Kidney (tissue), 13 donors: ENCODE measurements at regions not wholly inside any gene's neighbourhood (a gene's known extent, or its start where the extent isn't known, plus 50 kb on each side); places are given as distances from the start of the nearest gene placed in this dataset.
"Not testable (repeated sequence)": the region's sequence is repeated elsewhere in the genome, so short reads cannot be mapped to it uniquely, and the experiment has no call there.

ENCODE experiments used
- DNase-seq, 5 donors: peaks; one replicate each; pipeline ENCODE4 v3.0.0-alpha.2; 2013 to 2020
- FAIRE-seq: peaks from 2 replicates; lab custom pipeline; 2012; peaks lifted over from hg19 to GRCh38; lab: Jason Lieb, UNC
- H3K27ac ChIP-seq, 2 donors: one replicate each; pipeline ENCODE4 v1.7.0; 2013; ENCODE audit warnings: low read depth in 2 of 2, low read length in 2 of 2, inconsistent platforms in 1 of 2
- H3K27me3 ChIP-seq: one replicate; pipeline ENCODE4 v1.7.1; 2013; ENCODE audit warnings: low read length, inconsistent platforms; ENCODE audit not compliant: control insufficient read depth, insufficient read depth
- H3K36me3 ChIP-seq, 3 donors: one replicate each; pipeline versions ENCODE4 v1.7.0 to v1.7.1; 2013; ENCODE audit warnings: low read length in 3 of 3, control low read depth in 1 of 3, inconsistent platforms in 1 of 3; ENCODE audit not compliant: insufficient read depth in 3 of 3, control insufficient read depth in 2 of 3
- H3K4me1 ChIP-seq, 3 donors: one replicate each; pipeline versions ENCODE4 v1.7.0 to v1.7.1; 2013; ENCODE audit warnings: low read length in 3 of 3, inconsistent platforms in 1 of 3, low read depth in 1 of 3; ENCODE audit not compliant: control insufficient read depth in 2 of 3, insufficient read depth in 2 of 3
- H3K4me3 ChIP-seq, 3 donors: one replicate each; pipeline versions ENCODE4 v1.7.0 to v1.8.1; 2013; ENCODE audit warnings: low read length in 3 of 3, control low read depth in 1 of 3, inconsistent platforms in 1 of 3
- H3K9ac ChIP-seq, 3 donors: one replicate each; pipeline versions ENCODE4 v1.7.0 to v1.7.1; 2013; ENCODE audit warnings: low read length in 3 of 3, control low read depth in 1 of 3, inconsistent platforms in 1 of 3
- H3K9me3 ChIP-seq, 3 donors: one replicate each; pipeline versions ENCODE4 v1.7.0 to v1.7.1; 2013; ENCODE audit warnings: low read length in 3 of 3, control low read depth in 1 of 3, inconsistent platforms in 1 of 3; ENCODE audit not compliant: control insufficient read depth in 2 of 3, insufficient read depth in 1 of 3
- CTCF ChIP-seq: IDR thresholded peaks from 3 replicates; pipeline ENCODE4 v1.5.1; 2012; ENCODE audit warnings: mild to moderate bottlenecking, moderate library complexity, borderline replicate concordance; ENCODE audit not compliant: insufficient read depth; ENCODE audit errors: extremely low read depth
- intact Hi-C: fragments of 100-400 bp; cut with DNase I; formaldehyde crosslinking; loops from one replicate; pipeline ENCODE4 v1.11.1; 2022
- donor health status: control.
- donor health status: control.
- donor health status: control.
- donor health status: control.
- donor health status: control.
- donor health status: DM: yes; HTN: yes; CAD: no.
- donor health status: Normal renal cell carcinoma (clear cell type).

GRCh38 chr12:47481041-47481440 lies 224.8 kb downstream of the RPAP3 start:
- no peaks in the 10 kb centered on the region for H3K36me3 ChIP-seq
- no peak overlapping the region for H3K4me3 ChIP-seq
- H3K4me1 ChIP-seq, result no peaks in the 10 kb centered on the region
- H3K9ac ChIP-seq, result no peak overlapping the region
- FAIRE-seq, result no peak
- no peaks in the 10 kb centered on the region for H3K27me3 ChIP-seq
- no peak for TF ChIP-seq CTCF
- no peak for DNase-seq
- H3K27ac ChIP-seq, result no peak overlapping the region
- H3K9me3 ChIP-seq, result peaks cover 0 to 3% (median 0%) of the 10 kb centered on the region in 3 donors
- intact Hi-C loops, result no loop called here

GRCh38 chr12:47478426-47478825 lies 227.4 kb downstream of the RPAP3 start:
- TF ChIP-seq CTCF, result no peak
- Histone ChIP-seq H3K4me1 (no peaks in the 10 kb centered on the region), H3K36me3 (no peaks in the 10 kb centered on the region), H3K4me3 (no peak overlapping the region), H3K9me3 (peaks cover 0 to 16% (median 3%) of the 10 kb centered on the region in 3 donors), H3K27me3 (no peaks in the 10 kb centered on the region), H3K27ac (no peak overlapping the region), H3K9ac (no peak overlapping the region)
- DNase-seq (no peak), FAIRE-seq (no peak)
- intact Hi-C loops, result no loop called here

DNA sequence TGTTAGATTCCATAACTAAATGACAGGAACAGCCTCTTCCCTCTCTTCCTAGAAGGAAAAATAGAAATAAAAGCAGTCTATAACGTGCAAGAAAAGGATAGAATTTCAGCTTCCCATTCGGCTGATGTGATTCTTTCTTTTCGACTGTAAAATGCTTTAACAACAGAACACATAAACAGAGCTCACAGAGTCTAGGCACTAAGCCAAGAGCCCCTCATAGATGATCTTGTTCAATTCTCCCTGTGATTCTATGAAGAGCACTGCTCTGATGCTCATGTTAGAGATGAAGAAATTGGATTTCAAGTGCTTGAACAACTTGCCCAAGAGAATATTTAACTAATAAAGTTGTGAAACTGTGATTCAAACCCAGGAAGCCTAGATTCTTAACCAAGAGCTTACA lies 232.7 kb downstream of the RPAP3 start:
- Histone ChIP-seq H3K4me1 (no peaks in the 10 kb centered on the region), H3K27ac (no peak overlapping the region), H3K9me3 (peaks cover 0 to 16% (median 3%) of the 10 kb centered on the region in 3 donors), H3K27me3 (no peaks in the 10 kb centered on the region), H3K9ac (no peak overlapping the region), H3K4me3 (no peak overlapping the region), H3K36me3 (no peaks in the 10 kb centered on the region)
- FAIRE-seq (no peak), DNase-seq (no peak)
- no peak for TF ChIP-seq CTCF
- intact Hi-C loops, result no loop called here

- H3K9me3 ChIP-seq, FAIRE-seq, H3K36me3 ChIP-seq, H3K4me3 ChIP-seq, H3K4me1 ChIP-seq, H3K27me3 ChIP-seq, H3K27ac ChIP-seq, intact Hi-C loops, DNase-seq, H3K9ac ChIP-seq: not testable (repeated sequence)
Measured at GRCh38 chr12:47470349-47470748, 235.5 kb downstream of the RPAP3 start.

GRCh38 chr12:47463918-47464317 lies 241.9 kb downstream of the RPAP3 start:
- H3K4me3 ChIP-seq, FAIRE-seq: not testable (repeated sequence)

More at GRCh38 chr12:47463918-47464317, 241.9 kb downstream of the RPAP3 start:
- H3K9me3 ChIP-seq, H3K9ac ChIP-seq, DNase-seq, H3K36me3 ChIP-seq, H3K4me1 ChIP-seq, H3K27me3 ChIP-seq, H3K27ac ChIP-seq, intact Hi-C loops: not testable (repeated sequence)
